H1 (cell line): ENCODE measurements at regions not wholly inside any gene's neighbourhood (a gene's known extent, or its start where the extent isn't known, plus 50 kb on each side); places are given as distances from the start of the nearest gene placed in this dataset.

Experiments used
- CTCF ChIA-PET: fragments of 300-600 bp; sonication (Branson Sonifier 250); formaldehyde crosslinking; loops from one replicate; lab custom pipeline; 2021; ENCODE audit not compliant: partially characterized antibody; lab: Charles Lee
- POLR2A ChIA-PET: fragments of 300-600 bp; sonication (Branson Sonifier 250); formaldehyde crosslinking; loops from one replicate; lab custom pipeline; 2021; ENCODE audit warnings: inconsistent platforms; ENCODE audit not compliant: partially characterized antibody; lab: Charles Lee
- DNase-seq, 2 experiments: peaks; one replicate each; pipeline versions ENCODE4 v3.0.0 to v3.0.0-alpha.2; 2010 to 2022; ENCODE audit warnings: low spot score in 2 of 2, low read depth in 1 of 2, mixed read lengths in 1 of 2
- FAIRE-seq: peaks from 2 replicates; lab custom pipeline; 2011; peaks lifted over from hg19 to GRCh38; lab: Jason Lieb, UNC
- H2AFZ ChIP-seq: 2 replicates; pipeline ENCODE4 v1.8.1; 2012; ENCODE audit warnings: low read length, inconsistent platforms
- H2AK5ac ChIP-seq: 2 replicates; pipeline ENCODE4 v1.6.1; 2013; ENCODE audit warnings: low read depth, low read length
- H2BK120ac ChIP-seq: replicated peaks from 2 replicates; pipeline ENCODE3; 2013; ENCODE audit warnings: low read depth, low read length, inconsistent platforms
- H2BK12ac ChIP-seq: 2 replicates; pipeline ENCODE4 v1.6.1; 2013; ENCODE audit warnings: low read depth, low read length
- H2BK15ac ChIP-seq: 2 replicates; pipeline ENCODE4 v1.6.1; 2013; ENCODE audit warnings: low read length
- H2BK20ac ChIP-seq: 2 replicates; pipeline ENCODE4 v1.6.1; 2013; ENCODE audit warnings: low read length
- H2BK5ac ChIP-seq: 2 replicates; pipeline ENCODE4 v1.6.1; 2013; ENCODE audit warnings: low read depth, low read length
- H3K14ac ChIP-seq: 2 replicates; pipeline ENCODE4 v1.6.1; 2013; ENCODE audit warnings: inconsistent platforms; ENCODE audit not compliant: insufficient read length
- H3K18ac ChIP-seq: 2 replicates; pipeline ENCODE4 v1.6.1; 2013; ENCODE audit warnings: low read length; ENCODE audit errors: extremely low read depth
- H3K23ac ChIP-seq: 2 replicates; pipeline ENCODE4 v1.6.1; 2013; ENCODE audit warnings: inconsistent platforms; ENCODE audit not compliant: insufficient read length
- H3K23me2 ChIP-seq: 2 replicates; pipeline ENCODE4 v1.6.1; 2013; ENCODE audit warnings: low read depth, low read length
- H3K27ac ChIP-seq: 2 replicates; pipeline ENCODE4 v1.6.1; 2011; ENCODE audit warnings: low read depth, low read length, inconsistent platforms
- H3K27me3 ChIP-seq, 4 experiments: replicated peaks in 1 of 4; 1 replicate in 1 of 4; 2 replicates in 3 of 4; pipeline versions ENCODE4 v1.6.1 to v1.8.1; 2011 to 2013; ENCODE audit warnings: low read length in 3 of 4, mild to moderate bottlenecking in 3 of 4, inconsistent platforms in 2 of 4, mixed read lengths in 2 of 4, moderate library complexity in 1 of 4; ENCODE audit not compliant: control insufficient read depth in 3 of 4, insufficient read depth in 3 of 4; ENCODE audit errors: extremely low read depth in 1 of 4
- H3K36me3 ChIP-seq, 4 experiments: 2 replicates each; pipeline versions ENCODE4 v1.6.1 to v1.8.1; 2011 to 2013; ENCODE audit warnings: mild to moderate bottlenecking in 4 of 4, low read length in 3 of 4, moderate library complexity in 2 of 4, control low read depth in 1 of 4, inconsistent platforms in 1 of 4; ENCODE audit not compliant: insufficient read depth in 4 of 4, control insufficient read depth in 2 of 4
- H3K4ac ChIP-seq: replicated peaks from 2 replicates; pipeline ENCODE3; 2013; ENCODE audit warnings: low read length, low read depth, mixed read lengths, inconsistent platforms; ENCODE audit not compliant: insufficient read length
- H3K4me1 ChIP-seq, 4 experiments: replicated peaks in 1 of 4; 1 replicate in 1 of 4; 2 replicates in 3 of 4; pipeline versions ENCODE4 v1.6.1 to v1.8.1; 2011 to 2013; ENCODE audit warnings: low read length in 3 of 4, inconsistent platforms in 2 of 4, mixed read lengths in 1 of 4; ENCODE audit not compliant: insufficient read depth in 4 of 4, control insufficient read depth in 3 of 4
- H3K4me2 ChIP-seq, 2 experiments: 2 replicates each; pipeline versions ENCODE4 v1.6.1 to v1.8.1; 2011 to 2013; ENCODE audit warnings: low read depth in 2 of 2, low read length in 2 of 2, control low read depth in 1 of 2, inconsistent platforms in 1 of 2, mild to moderate bottlenecking in 1 of 2; ENCODE audit not compliant: insufficient read depth in 1 of 2
- H3K4me3 ChIP-seq, 4 experiments: fragments of 200-600, 300-600 bp in 1 of 4; sonication (generic), shearing (Covaris generic), sonication (Bioruptor Twin) in 1 of 4; 2 replicates each; pipeline versions ENCODE4 v1.5.1 to v1.8.1; 2011 to 2016; ENCODE audit warnings: low read length in 4 of 4, low read depth in 3 of 4, control low read depth in 2 of 4, inconsistent platforms in 2 of 4, mild to moderate bottlenecking in 2 of 4, mixed read lengths in 1 of 4, moderate library complexity in 1 of 4; ENCODE audit not compliant: insufficient read depth in 2 of 4; ENCODE audit errors: extremely low read depth in 1 of 4
- H3K56ac ChIP-seq: replicated peaks from 2 replicates; pipeline ENCODE3; 2013; ENCODE audit warnings: low read depth, mild to moderate bottlenecking, mixed read lengths, low read length, inconsistent platforms; ENCODE audit not compliant: insufficient read length
- H3K79me1 ChIP-seq: 2 replicates; pipeline ENCODE4 v1.6.1; 2013; ENCODE audit warnings: low read depth, low read length, control low read depth
- H3K79me2 ChIP-seq, 2 experiments: 2 replicates each; pipeline versions ENCODE4 v1.6.1 to v1.8.1; 2012 to 2013; ENCODE audit warnings: low read length in 2 of 2, mild to moderate bottlenecking in 2 of 2, inconsistent platforms in 1 of 2; ENCODE audit not compliant: insufficient read depth in 2 of 2, control insufficient read depth in 1 of 2
- H3K9ac ChIP-seq, 4 experiments: replicated peaks in 1 of 4; 1 replicate in 1 of 4; 2 replicates in 3 of 4; pipeline versions ENCODE4 v1.6.1 to v1.8.1; 2011 to 2013; ENCODE audit warnings: low read depth in 3 of 4, low read length in 3 of 4, control low read depth in 2 of 4, mild to moderate bottlenecking in 2 of 4, moderate library complexity in 2 of 4, inconsistent platforms in 1 of 4; ENCODE audit errors: extremely low read depth in 1 of 4
- H3K9me3 ChIP-seq, 2 experiments: 2 replicates each; pipeline versions ENCODE4 v1.6.1 to v1.8.1; 2012 to 2013; ENCODE audit warnings: mild to moderate bottlenecking in 2 of 2, moderate library complexity in 2 of 2, control low read depth in 1 of 2, inconsistent platforms in 1 of 2, low read depth in 1 of 2, low read length in 1 of 2, mixed read lengths in 1 of 2; ENCODE audit not compliant: insufficient read depth in 2 of 2
- H4K20me1 ChIP-seq, 2 experiments: replicated peaks in 1 of 2; 2 replicates each; pipeline versions ENCODE3 to v1.8.1; 2011 to 2013; ENCODE audit warnings: inconsistent platforms in 2 of 2, low read length in 2 of 2, mild to moderate bottlenecking in 1 of 2; ENCODE audit not compliant: insufficient read depth in 2 of 2, control insufficient read depth in 1 of 2
- H4K5ac ChIP-seq: 2 replicates; pipeline ENCODE4 v1.6.1; 2013; ENCODE audit warnings: low read length, low read depth, mixed read lengths, inconsistent platforms; ENCODE audit not compliant: insufficient read length
- H4K8ac ChIP-seq: 2 replicates; pipeline ENCODE4 v1.8.0; 2013; ENCODE audit warnings: mild to moderate bottlenecking, moderate library complexity, low read length, inconsistent platforms; ENCODE audit not compliant: insufficient read depth; ENCODE audit errors: extremely low read depth
- H4K91ac ChIP-seq: replicated peaks from 2 replicates; pipeline ENCODE3; 2013; ENCODE audit warnings: low read length, mixed read lengths, inconsistent platforms; ENCODE audit not compliant: insufficient read length
- BACH1 ChIP-seq: IDR thresholded peaks from 2 replicates; pipeline ENCODE4 v1.6.1; 2012; ENCODE audit warnings: low read length, improper control_type of control experiment
- RAD21 ChIP-seq, 2 experiments: IDR thresholded peaks in 1 of 2; conservative IDR thresholded peaks in 1 of 2; 2 replicates each; pipeline ENCODE4 v1.6.1; 2011; ENCODE audit warnings: low read depth in 2 of 2, low read length in 2 of 2, improper control_type of control experiment in 1 of 2, inconsistent platforms in 1 of 2, mild to moderate bottlenecking in 1 of 2, moderate library complexity in 1 of 2
- RFX5 ChIP-seq: IDR thresholded peaks from 2 replicates; pipeline ENCODE4 v1.6.1; 2011; ENCODE audit warnings: low read depth, low read length, improper control_type of control experiment, borderline replicate concordance
- SRF ChIP-seq: IDR thresholded peaks from 2 replicates; pipeline ENCODE4 v1.6.1; 2011; ENCODE audit warnings: mild to moderate bottlenecking, low read depth, low read length, moderate library complexity
- WGBS, 2 experiments: shearing (Covaris generic) in 1 of 2; methylation state at CpG; one replicate each; pipeline versions ENCODE4 v1.1.6 to v1.1.7; 2013 to 2015; ENCODE audit warnings: low lambda C conversion rate in 2 of 2, mixed read lengths in 2 of 2, inconsistent platforms in 1 of 2, low coverage in 1 of 2, missing lambda C conversion rate in 1 of 2; ENCODE audit not compliant: insufficient replicate concordance in 2 of 2, insufficient coverage in 1 of 2, insufficient read length in 1 of 2; ENCODE audit errors: extremely low coverage in 1 of 2, missing lambda C conversion rate in 1 of 2; 5-methylcytosine and 5-hydroxymethylcytosine counted together

- no peak overlapping the region for H2BK5ac ChIP-seq
- H4K5ac ChIP-seq = no peak overlapping the region
- H3K4ac ChIP-seq = no peak overlapping the region
- H3K23ac ChIP-seq = no peak overlapping the region
- no peaks in the 10 kb centered on the region for H3K23me2 ChIP-seq
- no peaks in the 10 kb centered on the region for H3K27me3 ChIP-seq
- FAIRE-seq (no peak), DNase-seq (no peak)
- no peak overlapping the region for H2AK5ac ChIP-seq
- H3K36me3 ChIP-seq = peaks cover 0 to 47% (median 5%) of the 10 kb centered on the region in 4 experiments; a peak in 4 of 8 replicates
- H3K14ac ChIP-seq = no peak overlapping the region
- no peak overlapping the region for H3K4me3 ChIP-seq
- no peaks in the 10 kb centered on the region for H3K79me1 ChIP-seq
- H2BK120ac ChIP-seq = no peak overlapping the region
- TF ChIP-seq RAD21 (IDR thresholded peaks at IDR 0.05 in 1 of 2, conservative IDR thresholded peaks at IDR 0.05 in 1 of 2; ENCODE audit: low read depth in 2 of 2, low read length in 2 of 2) (no peak), BACH1 (no peak), RFX5 (no peak), SRF (peak; percentile 37; the same call in 1 of the 2 replicates)
- H3K9ac ChIP-seq = no peak overlapping the region
- H4K8ac ChIP-seq = no peak overlapping the region
- H2AFZ ChIP-seq = no peak overlapping the region
- no peak overlapping the region for H3K4me2 ChIP-seq
- H2BK12ac ChIP-seq = no peak overlapping the region
- ChIA-PET POLR2A (interaction anchor here (0.7 to 1.3 kb wide), 2 partner anchors 10 to 13 kb away, joined by 3 to 6 read pairs; no protein-coding TSS in a partner anchor), CTCF (no interaction called here)
- 95% methylated on average over 2 of the region's 2 CpGs; no CpG with 5 or more reads in 1 of the 2 experiments for WGBS, 2 experiments
- H4K91ac ChIP-seq = no peak overlapping the region
- H4K20me1 ChIP-seq = peaks cover 4 to 8% of the 10 kb centered on the region in 2 experiments
- H3K4me1 ChIP-seq = 0 out of 7 replicates have a peak, but pooled peaks cover 0 to 3% (median 0%) of the 10 kb centered on the region in 4 experiments
- H3K9me3 ChIP-seq = no peaks in the 10 kb centered on the region
- no peak overlapping the region for H3K56ac ChIP-seq
- no peak overlapping the region for H2BK20ac ChIP-seq
- H3K79me2 ChIP-seq = peaks cover 0 to 96% of the 10 kb centered on the region in 2 experiments; a peak in 3 of 4 replicates
- H2BK15ac ChIP-seq = no peak overlapping the region
- no peak overlapping the region for H3K27ac ChIP-seq
- no peak overlapping the region for H3K18ac ChIP-seq
Observed at GRCh38 chrX:45830343-45830742, 629.7 kb upstream of the DIPK2B start.
